ENCODE measurements at regions not wholly inside any gene's neighbourhood (a gene's known extent, or its start where the extent isn't known, plus 50 kb on each side); places are given as distances from the start of the nearest gene placed in this dataset.
"Not testable (repeated sequence)": the region's sequence is repeated elsewhere in the genome, so short reads cannot be mapped to it uniquely, and the experiment has no call there.

DNA sequence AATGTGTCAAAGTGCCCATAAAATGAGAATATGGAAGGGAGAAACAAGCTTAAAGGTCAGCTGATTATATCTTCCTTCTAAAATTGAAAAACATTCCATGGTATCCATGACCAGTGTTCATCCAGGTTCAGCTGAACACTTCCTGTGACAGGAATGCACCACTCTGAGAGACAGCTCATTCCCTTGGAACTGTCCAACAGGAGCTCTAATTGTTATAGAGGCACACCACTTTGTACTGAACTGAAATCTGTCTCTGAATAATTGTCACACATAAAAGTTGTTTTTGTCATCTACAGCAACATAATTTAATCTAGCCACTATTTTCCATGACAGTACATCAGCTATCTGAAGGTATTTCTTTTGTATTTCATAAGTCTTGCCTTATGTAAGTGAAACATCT, 195.9 kb upstream of the ZNF804A start:
- Histone ChIP-seq H3K4me3 (no peak overlapping the region), H3K27me3 (replicated peaks) (no peaks in the 10 kb centered on the region), H3K9me3 (replicated peaks) (no peaks in the 10 kb centered on the region), H3K27ac (no peak overlapping the region), H3K36me3 (no peaks in the 10 kb centered on the region), H3K4me1 (replicated peaks) (no peaks in the 10 kb centered on the region)
- DNase-seq (ENCODE audit: low read depth in 1 of 2, low spot score in 2 of 2), result no peak

DNA sequence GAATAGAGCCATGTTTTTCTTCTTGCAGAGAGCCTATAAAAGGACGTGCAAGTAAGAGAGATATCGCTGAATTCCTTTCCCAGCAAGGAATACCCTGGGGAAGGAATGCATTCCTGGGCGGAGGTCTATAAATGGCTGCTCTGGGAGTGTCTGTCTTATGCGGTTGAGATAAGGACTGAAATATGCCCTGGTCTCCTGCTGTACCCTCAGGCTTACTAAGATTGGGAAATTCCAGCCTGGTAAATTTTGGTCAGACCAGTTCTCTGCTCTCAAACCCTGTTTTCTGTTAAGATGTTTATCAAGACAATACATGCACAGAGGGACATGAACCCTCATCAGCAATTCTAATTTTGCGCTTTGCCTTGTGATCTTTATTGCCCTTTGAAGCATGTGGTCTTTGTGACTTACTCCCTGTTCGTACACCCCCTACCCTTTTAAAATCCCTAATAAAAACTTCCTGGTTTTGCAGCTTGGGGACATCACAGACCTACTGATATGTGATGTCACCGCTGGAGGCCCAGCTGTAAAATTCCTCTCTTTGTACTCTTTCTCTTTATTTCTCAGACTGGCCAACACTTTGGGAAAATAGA, 191.2 kb upstream of the ZNF804A start:
- H3K4me3 ChIP-seq; H3K4me1 ChIP-seq (replicated peaks); DNase-seq (ENCODE audit: low read depth in 1 of 2, low spot score in 2 of 2); H3K9me3 ChIP-seq (replicated peaks); H3K36me3 ChIP-seq; H3K27me3 ChIP-seq (replicated peaks); H3K27ac ChIP-seq: not testable (repeated sequence)

DNA sequence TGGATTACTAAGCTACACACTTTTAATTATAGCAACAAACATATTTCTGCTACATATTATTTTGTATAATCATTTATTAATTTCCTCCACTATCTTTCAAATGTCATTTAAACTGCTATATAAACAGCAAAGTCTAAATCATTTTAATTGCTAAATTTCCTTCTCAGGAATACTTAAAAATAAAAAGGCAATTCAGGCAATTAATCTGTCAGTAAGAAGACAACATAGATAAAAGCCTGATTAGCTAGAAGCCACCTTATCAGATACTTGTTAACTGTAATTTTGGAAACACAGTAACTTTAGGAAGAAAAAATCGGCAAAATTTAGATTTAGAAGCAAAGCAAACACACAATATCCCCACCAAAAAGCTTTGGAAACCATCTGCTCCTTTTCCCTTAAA, 188.2 kb upstream of the ZNF804A start:
- DNase-seq (ENCODE audit: low read depth in 1 of 2, low spot score in 2 of 2), result no peak
- no peaks in the 10 kb centered on the region for H3K27me3 ChIP-seq (replicated peaks)
- no peaks in the 10 kb centered on the region for H3K4me1 ChIP-seq (replicated peaks)
- H3K9me3 ChIP-seq (replicated peaks), result no peaks in the 10 kb centered on the region
- no peak overlapping the region for H3K27ac ChIP-seq
- no peaks in the 10 kb centered on the region for H3K36me3 ChIP-seq
- no peak overlapping the region for H3K4me3 ChIP-seq

DNA sequence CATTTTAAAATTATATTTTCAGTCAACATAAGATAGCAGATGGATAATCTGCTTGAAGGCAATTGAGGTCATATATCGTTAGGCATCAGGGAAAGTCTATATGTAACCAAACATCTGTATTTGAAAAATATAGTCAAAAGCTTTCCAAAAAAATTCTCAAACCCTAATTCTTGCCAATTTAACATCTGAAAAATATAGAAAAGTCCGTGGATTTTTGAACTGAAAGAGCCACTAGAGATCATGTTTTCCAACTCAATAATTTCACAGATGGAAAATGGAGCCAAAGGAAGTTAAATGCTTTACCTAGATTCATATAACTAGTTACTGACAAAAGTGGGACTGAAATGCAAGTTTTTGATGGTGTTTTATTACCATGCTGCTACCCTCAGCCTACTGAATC, 185.1 kb upstream of the ZNF804A start:
- Histone ChIP-seq H3K4me3 (no peak overlapping the region), H3K4me1 (replicated peaks) (no peaks in the 10 kb centered on the region), H3K27ac (no peak overlapping the region), H3K36me3 (no peaks in the 10 kb centered on the region), H3K27me3 (replicated peaks) (no peaks in the 10 kb centered on the region), H3K9me3 (replicated peaks) (no peaks in the 10 kb centered on the region)
- DNase-seq (ENCODE audit: low read depth in 1 of 2, low spot score in 2 of 2), result no peak

DNA sequence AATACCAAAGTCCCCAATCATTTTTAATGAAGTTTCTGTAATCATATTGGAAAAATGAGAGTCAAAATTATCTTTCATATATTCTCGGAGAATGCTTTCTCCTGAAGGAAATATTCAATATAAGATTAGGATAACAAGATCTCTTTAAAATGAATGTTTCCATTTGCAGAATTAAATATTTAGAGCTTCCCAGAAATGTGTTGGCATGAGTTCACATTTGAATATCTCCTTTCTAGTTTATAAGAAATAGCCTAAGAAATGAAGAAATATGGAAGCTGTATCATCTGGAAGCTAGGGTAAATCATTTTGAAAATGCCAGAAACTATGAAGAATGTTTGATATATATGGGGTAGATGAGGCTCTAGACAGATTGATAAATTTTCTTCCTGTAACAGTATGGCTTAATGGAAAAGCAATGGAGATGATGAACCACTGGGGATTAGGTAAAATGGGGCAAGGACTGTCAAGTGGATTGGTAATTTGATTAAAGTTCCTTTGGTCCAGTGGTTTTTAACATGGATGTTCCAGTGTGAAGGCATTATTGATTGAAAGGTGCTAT, 184.6 kb upstream of the ZNF804A start:
- Histone ChIP-seq H3K4me3 (no peak overlapping the region), H3K27me3 (replicated peaks) (no peaks in the 10 kb centered on the region), H3K9me3 (replicated peaks) (no peaks in the 10 kb centered on the region), H3K4me1 (replicated peaks) (no peaks in the 10 kb centered on the region), H3K27ac (no peak overlapping the region), H3K36me3 (no peaks in the 10 kb centered on the region)
- no peak for DNase-seq (ENCODE audit: low read depth in 1 of 2, low spot score in 2 of 2)

DNA sequence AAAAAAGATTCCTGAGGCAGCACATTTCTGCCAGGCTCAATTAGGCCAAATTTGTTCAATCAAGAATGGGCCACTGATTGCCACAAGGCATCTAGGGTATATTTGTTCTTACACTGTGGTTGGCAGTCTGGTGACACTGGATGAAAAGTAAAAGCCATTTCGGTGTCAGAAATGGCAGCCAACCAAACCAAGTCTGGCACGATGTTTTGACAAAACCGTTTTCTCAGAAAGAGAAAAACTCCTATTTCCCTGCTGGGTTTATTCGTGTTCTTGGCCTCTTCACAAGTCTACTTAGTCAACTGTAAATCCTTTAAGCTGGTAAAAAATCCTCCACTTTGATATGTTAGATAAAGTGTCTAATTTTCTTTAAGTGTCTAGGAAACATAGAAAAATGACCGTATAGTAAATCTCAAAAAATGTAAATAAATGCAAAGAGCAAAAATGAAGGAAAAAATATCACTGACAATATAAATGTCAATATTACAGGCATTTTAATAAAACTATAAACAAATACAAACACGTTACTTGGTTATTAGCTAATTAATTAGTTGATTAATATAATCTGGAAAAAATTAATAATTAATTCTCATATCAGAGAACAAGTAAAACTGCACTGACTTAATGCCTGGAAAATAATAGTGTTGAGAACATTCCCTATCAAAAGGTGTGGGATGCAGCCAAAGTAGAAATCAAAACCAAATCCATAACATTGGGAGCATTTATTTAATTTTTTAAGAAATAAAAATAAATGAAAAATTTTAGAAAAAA, 182.0 kb upstream of the ZNF804A start:
- H3K4me1 ChIP-seq (replicated peaks), result no peaks in the 10 kb centered on the region
- H3K36me3 ChIP-seq, result no peaks in the 10 kb centered on the region
- no peaks in the 10 kb centered on the region for H3K9me3 ChIP-seq (replicated peaks)
- H3K4me3 ChIP-seq, result no peak overlapping the region
- DNase-seq (ENCODE audit: low read depth in 1 of 2, low spot score in 2 of 2), result no peak
- H3K27ac ChIP-seq, result no peak overlapping the region
- no peaks in the 10 kb centered on the region for H3K27me3 ChIP-seq (replicated peaks)

DNA sequence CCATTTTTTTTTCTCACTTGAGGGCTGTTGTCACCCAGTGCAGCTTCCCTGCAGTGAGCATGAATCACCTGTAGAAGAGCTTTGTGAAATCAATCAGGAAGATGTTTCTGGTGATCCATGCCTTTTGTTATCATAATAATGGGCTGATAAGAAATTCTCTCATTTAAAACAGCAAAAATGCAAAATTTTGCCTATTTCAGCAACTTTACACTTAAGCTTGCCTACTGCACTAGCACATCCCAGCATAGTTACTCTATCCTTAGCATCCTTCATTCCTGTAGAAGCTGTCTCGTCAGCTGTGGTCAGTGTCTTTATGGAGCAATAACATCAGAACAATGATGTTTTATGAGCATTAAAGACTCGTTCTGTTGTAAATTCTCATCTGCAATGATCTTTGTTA, 178.6 kb upstream of the ZNF804A start:
- no peak overlapping the region for H3K27ac ChIP-seq
- DNase-seq (ENCODE audit: low read depth in 1 of 2, low spot score in 2 of 2), result no peak
- H3K27me3 ChIP-seq (replicated peaks), result no peaks in the 10 kb centered on the region
- H3K9me3 ChIP-seq (replicated peaks), result no peaks in the 10 kb centered on the region
- H3K36me3 ChIP-seq, result no peaks in the 10 kb centered on the region
- no peak overlapping the region for H3K4me3 ChIP-seq
- H3K4me1 ChIP-seq (replicated peaks), result no peaks in the 10 kb centered on the region

DNA sequence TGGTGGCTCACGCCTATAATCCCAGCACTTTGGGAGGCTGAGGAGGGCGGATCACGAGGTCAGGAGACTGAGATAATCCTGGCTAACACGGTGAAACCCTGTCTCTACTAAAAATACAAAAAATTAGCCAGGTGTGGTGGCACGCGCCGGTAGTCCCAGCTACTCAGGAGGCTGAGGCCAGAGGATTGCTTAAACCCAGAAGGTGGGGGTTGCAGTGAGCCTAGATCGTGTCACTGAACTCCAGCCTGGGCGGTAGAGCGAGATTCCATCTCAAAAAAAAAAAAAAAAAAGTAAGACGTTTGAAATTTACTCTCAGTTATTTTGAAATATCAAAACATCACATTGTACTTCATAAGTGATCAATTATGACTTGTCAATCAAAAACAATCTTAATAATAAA, 176.9 kb upstream of the ZNF804A start:
- H3K9me3 ChIP-seq (replicated peaks); H3K27me3 ChIP-seq (replicated peaks); H3K4me1 ChIP-seq (replicated peaks); H3K4me3 ChIP-seq; DNase-seq (ENCODE audit: low read depth in 1 of 2, low spot score in 2 of 2); H3K27ac ChIP-seq; H3K36me3 ChIP-seq: not testable (repeated sequence)

DNA sequence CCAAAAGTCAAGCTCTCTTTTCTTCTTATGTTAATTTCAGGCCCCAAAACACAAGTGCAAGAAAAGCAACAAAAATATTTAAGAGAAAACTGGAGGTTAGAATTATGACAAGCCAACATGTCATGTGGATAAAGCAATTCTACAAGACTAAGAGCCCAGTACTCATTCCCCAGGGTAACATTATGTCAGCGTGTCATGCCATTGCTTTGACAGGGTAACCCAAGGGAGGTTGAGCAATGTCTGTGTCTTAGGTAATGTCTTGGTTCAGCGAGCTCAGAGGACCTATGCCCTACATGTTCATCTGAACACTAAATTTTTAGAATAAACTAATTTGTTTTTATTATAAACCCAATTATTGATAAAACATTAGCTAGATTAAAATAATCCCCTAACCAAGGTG, 173.2 kb upstream of the ZNF804A start:
- no peak for DNase-seq (ENCODE audit: low read depth in 1 of 2, low spot score in 2 of 2)
- H3K27ac ChIP-seq, result no peak overlapping the region
- H3K4me3 ChIP-seq, result no peak overlapping the region
- no peaks in the 10 kb centered on the region for H3K4me1 ChIP-seq (replicated peaks)
- H3K36me3 ChIP-seq, result no peaks in the 10 kb centered on the region
- H3K27me3 ChIP-seq (replicated peaks), result no peaks in the 10 kb centered on the region
- no peaks in the 10 kb centered on the region for H3K9me3 ChIP-seq (replicated peaks)

DNA sequence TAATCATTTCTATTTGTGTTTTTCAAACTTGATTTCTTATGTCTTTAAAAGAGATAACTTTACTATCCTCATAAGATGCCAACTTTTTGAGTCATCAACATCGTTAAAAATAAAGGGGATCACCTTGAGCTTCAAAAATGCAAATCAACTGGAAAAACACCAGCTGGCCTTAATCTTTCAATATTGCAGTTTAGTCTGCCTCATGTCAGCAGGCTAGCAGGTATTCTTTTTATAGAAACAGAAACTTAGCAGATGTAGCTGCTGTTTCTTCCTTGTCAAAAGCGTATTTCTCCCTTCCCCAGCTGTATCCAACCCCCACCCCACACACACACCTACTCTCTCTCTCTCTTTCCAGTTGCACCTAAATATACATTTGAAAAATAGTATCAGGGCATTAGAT, 154.1 kb upstream of the ZNF804A start:
- Histone ChIP-seq H3K9me3 (replicated peaks) (no peaks in the 10 kb centered on the region), H3K4me1 (replicated peaks) (no peaks in the 10 kb centered on the region), H3K36me3 (no peaks in the 10 kb centered on the region), H3K27me3 (replicated peaks) (no peaks in the 10 kb centered on the region), H3K27ac (no peak overlapping the region), H3K4me3 (no peak overlapping the region)
- DNase-seq (ENCODE audit: low read depth in 1 of 2, low spot score in 2 of 2), result no peak

DNA sequence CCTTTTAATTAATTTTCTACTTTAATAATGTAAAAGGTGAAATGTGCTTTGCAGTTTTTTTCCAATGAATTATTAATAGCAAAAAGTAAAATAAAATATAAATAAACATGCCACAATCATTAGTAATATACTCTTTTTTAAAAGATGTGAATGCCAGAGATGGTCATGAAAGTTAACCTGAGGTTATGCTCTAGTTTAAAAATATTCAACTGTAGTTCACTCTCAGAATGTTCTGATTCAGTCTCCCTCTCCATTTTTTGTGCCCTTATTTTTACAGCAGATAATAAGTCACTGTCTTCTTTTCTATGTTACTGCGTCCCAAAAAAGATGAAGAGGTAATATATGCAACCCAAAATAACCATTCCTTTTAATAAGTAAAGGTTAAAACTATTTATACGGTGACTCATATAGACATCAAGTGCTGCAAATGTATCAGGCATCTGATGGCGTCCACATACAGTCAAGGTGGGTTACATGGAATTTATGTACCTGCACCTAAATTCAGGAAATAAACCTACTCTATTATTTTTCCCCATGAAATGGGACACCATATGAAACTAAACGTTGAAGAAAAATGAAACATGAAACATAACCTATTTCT, 153.6 kb upstream of the ZNF804A start:
- H3K4me1 ChIP-seq (replicated peaks), result no peaks in the 10 kb centered on the region
- no peaks in the 10 kb centered on the region for H3K9me3 ChIP-seq (replicated peaks)
- H3K36me3 ChIP-seq, result no peaks in the 10 kb centered on the region
- no peak overlapping the region for H3K4me3 ChIP-seq
- no peak for DNase-seq (ENCODE audit: low read depth in 1 of 2, low spot score in 2 of 2)
- H3K27me3 ChIP-seq (replicated peaks), result no peaks in the 10 kb centered on the region
- H3K27ac ChIP-seq, result no peak overlapping the region

DNA sequence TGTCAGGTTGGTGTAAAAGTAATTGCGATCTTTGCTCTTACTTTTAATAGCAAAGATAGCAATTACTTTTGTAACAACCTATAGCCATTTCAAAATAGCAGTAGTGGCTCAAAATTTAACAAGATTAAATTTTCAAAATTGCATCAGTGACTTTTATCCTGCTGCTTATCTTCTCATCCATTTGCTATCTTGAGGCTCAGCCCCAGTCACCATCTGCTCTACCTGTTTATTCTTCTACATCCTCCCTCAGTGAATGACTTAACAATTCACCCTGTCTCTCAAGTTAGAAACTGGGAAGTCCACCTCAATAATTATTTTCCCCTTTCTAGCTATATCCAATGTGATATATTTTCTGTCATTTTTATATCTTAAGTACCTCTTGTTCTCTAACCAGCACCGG, 148.6 kb upstream of the ZNF804A start:
- no peaks in the 10 kb centered on the region for H3K27me3 ChIP-seq (replicated peaks)

DNA sequence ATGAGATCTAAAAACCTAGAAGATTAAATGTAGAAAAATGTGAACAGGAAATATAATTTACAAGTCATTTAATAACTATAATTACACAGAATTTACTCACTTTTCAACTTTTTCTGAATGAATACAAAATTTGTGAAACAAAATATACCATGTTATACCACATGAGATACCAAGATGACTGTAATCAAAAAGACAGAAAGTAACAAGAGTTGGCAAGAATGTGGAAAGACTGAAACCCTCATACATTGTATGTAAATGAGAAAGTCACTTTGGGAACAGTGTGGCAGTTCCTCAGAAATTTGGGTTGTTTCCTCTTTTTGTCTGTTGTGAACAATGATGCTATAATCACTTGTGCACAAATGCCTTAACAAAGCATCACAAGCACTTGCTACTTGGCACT, 145.4 kb upstream of the ZNF804A start:
- Histone ChIP-seq H3K27ac (no peak overlapping the region), H3K4me1 (replicated peaks) (no peaks in the 10 kb centered on the region), H3K36me3 (no peaks in the 10 kb centered on the region), H3K9me3 (replicated peaks) (no peaks in the 10 kb centered on the region), H3K4me3 (no peak overlapping the region), H3K27me3 (replicated peaks) (no peaks in the 10 kb centered on the region)
- DNase-seq (ENCODE audit: low read depth in 1 of 2, low spot score in 2 of 2), result no peak

More for the DNA sequence above, 148.6 kb upstream of the ZNF804A start:
- Histone ChIP-seq H3K4me3 (no peak overlapping the region), H3K27ac (no peak overlapping the region), H3K36me3 (no peaks in the 10 kb centered on the region), H3K9me3 (replicated peaks) (no peaks in the 10 kb centered on the region), H3K4me1 (replicated peaks) (no peaks in the 10 kb centered on the region)
- DNase-seq (ENCODE audit: low read depth in 1 of 2, low spot score in 2 of 2), result no peak

DNA sequence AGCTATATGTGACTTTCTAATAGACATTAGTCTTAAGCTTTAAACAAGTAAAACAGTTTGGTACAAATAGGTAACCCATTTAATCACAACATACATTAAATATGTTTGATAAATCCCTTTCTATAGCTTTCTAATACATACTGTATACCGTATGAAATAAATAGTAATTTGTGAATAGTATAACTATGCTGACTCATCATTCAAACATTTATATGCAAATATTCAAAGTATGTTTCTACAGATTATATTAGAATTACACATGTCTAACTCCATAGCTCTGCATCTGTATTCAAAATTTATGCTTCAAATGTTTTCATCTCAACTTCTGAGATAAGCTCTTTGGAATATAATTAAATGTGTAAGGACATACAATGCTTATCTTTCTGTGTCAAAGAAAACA, 142.7 kb upstream of the ZNF804A start:
- Histone ChIP-seq H3K27me3 (replicated peaks) (no peaks in the 10 kb centered on the region), H3K36me3 (no peaks in the 10 kb centered on the region), H3K27ac (no peak overlapping the region), H3K4me1 (replicated peaks) (no peaks in the 10 kb centered on the region), H3K9me3 (replicated peaks) (no peaks in the 10 kb centered on the region), H3K4me3 (no peak overlapping the region)
- no peak for DNase-seq (ENCODE audit: low read depth in 1 of 2, low spot score in 2 of 2)
